ENCODE measurements at regions not wholly inside any gene's neighbourhood (a gene's known extent, or its start where the extent isn't known, plus 50 kb on each side); places are given as distances from the start of the nearest gene placed in this dataset.
"Not testable (repeated sequence)": the region's sequence is repeated elsewhere in the genome, so short reads cannot be mapped to it uniquely, and the experiment has no call there.

- no peak for DNase-seq (ENCODE audit: low read depth)
- TF ChIP-seq, protein P1, sequence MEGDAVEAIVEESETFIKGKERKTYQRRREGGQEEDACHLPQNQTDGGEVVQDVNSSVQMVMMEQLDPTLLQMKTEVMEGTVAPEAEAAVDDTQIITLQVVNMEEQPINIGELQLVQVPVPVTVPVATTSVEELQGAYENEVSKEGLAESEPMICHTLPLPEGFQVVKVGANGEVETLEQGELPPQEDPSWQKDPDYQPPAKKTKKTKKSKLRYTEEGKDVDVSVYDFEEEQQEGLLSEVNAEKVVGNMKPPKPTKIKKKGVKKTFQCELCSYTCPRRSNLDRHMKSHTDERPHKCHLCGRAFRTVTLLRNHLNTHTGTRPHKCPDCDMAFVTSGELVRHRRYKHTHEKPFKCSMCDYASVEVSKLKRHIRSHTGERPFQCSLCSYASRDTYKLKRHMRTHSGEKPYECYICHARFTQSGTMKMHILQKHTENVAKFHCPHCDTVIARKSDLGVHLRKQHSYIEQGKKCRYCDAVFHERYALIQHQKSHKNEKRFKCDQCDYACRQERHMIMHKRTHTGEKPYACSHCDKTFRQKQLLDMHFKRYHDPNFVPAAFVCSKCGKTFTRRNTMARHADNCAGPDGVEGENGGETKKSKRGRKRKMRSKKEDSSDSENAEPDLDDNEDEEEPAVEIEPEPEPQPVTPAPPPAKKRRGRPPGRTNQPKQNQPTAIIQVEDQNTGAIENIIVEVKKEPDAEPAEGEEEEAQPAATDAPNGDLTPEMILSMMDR (IDR thresholded peaks at IDR 0.05; ENCODE audit: insufficient read depth, low read length): no peak
- H3K4me3 ChIP-seq (ENCODE audit: low read depth, low read length): no peak overlapping the region
These were observed 132.3 kb downstream of the TMEM30B start for GRCh38 chr14:61148742-61149350.

GRCh38 chr14:61147831-61148549 is 133.1 kb downstream of the TMEM30B start:
- DNase-seq (ENCODE audit: low read depth): peak; percentile 63

GRCh38 chr14:61147381-61147821 is 133.7 kb downstream of the TMEM30B start:
- TF ChIP-seq, protein P1 (IDR thresholded peaks at IDR 0.05; ENCODE audit: insufficient read depth, low read length): no peak
- DNase-seq (ENCODE audit: low read depth): peak; percentile 54
- H3K4me3 ChIP-seq (ENCODE audit: low read depth, low read length): no peak overlapping the region

More at GRCh38 chr14:61147831-61148549, 133.1 kb downstream of the TMEM30B start:
- TF ChIP-seq, protein P1 (IDR thresholded peaks at IDR 0.05; ENCODE audit: insufficient read depth, low read length): no peak
- H3K4me3 ChIP-seq (ENCODE audit: low read depth, low read length): no peak overlapping the region

GRCh38 chr14:61146899-61147298 is 134.2 kb downstream of the TMEM30B start:
- TF ChIP-seq, protein P1 (IDR thresholded peaks at IDR 0.05; ENCODE audit: insufficient read depth, low read length): no peak

DNA sequence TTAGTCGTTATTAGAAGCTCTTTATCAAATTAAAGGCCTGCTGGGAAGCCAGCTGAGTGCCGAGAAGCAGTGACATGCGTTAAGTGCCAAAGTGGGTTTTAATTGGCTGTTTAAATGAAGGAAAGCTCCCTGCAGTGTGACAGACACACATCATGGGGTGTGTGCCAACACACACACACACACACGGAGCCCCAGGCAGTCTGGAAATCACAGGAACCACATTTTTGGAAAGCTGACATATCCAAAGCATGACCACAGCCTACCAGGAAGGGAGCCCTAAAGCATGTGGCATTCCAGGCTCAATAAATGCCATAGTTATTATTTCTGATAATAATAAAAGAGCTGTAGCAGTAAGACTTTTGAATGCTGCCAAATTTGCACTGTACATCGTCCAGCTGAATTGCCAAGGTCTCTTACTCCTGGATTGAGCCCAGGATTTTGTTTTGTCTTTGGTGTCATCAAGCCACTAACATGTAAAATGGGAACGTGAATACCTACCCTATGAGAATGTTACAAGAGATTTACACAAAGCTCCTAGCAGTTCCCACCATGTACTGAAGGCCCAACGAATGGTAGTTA is 135.1 kb downstream of the TMEM30B start:
- no peak overlapping the region for H3K4me3 ChIP-seq (ENCODE audit: low read depth, low read length)
- DNase-seq (ENCODE audit: low read depth): peak; percentile 90
- TF ChIP-seq, protein P1 (IDR thresholded peaks at IDR 0.05; ENCODE audit: insufficient read depth, low read length): no peak

More at GRCh38 chr14:61146899-61147298, 134.2 kb downstream of the TMEM30B start:
- no peak overlapping the region for H3K4me3 ChIP-seq (ENCODE audit: low read depth, low read length)
- no peak for DNase-seq (ENCODE audit: low read depth)

DNA sequence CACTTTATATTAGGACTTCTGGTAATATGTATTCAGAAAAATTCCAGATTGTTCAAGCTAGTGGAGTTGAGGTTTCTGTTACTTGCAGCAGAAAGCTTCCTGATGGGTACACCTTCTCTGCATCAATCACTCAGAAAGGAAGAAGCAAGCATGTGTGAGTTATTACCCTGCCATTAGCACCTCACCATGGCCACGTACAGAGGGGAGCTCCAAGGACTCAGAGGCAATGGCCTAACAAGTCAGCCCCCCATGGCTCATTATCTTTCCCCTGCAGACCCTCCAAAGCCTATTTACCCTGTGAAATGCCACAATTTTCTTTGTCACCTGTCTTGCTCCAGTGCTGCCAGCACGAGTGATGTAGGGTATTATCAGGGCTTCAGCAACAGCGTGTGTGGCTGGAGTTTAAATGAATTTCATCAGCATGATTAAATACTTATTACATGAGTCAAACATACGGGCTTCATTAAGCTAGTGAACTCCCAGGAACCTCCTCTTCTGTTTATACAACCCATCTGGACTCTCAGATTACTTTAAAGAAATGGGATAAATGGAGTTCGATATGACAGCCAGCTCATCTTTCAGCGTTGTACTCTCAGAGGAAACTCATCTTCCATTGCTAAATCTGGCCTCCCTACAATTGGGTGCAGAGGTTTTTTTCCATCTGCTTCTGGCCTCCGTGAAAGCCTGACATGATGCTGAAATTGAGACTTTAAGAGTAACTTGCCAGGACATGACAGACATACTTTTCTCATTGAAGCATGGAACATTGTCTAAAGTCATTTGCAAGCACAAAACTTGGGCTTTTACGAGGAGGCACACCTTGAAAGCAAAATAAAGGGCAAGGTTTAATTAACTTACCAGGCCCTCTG is 135.9 kb downstream of the TMEM30B start:
- TF ChIP-seq, protein P1 (IDR thresholded peaks at IDR 0.05; ENCODE audit: insufficient read depth, low read length): no peak
- peak; percentile 97 for DNase-seq (ENCODE audit: low read depth)
- no peak overlapping the region for H3K4me3 ChIP-seq (ENCODE audit: low read depth, low read length)

DNA sequence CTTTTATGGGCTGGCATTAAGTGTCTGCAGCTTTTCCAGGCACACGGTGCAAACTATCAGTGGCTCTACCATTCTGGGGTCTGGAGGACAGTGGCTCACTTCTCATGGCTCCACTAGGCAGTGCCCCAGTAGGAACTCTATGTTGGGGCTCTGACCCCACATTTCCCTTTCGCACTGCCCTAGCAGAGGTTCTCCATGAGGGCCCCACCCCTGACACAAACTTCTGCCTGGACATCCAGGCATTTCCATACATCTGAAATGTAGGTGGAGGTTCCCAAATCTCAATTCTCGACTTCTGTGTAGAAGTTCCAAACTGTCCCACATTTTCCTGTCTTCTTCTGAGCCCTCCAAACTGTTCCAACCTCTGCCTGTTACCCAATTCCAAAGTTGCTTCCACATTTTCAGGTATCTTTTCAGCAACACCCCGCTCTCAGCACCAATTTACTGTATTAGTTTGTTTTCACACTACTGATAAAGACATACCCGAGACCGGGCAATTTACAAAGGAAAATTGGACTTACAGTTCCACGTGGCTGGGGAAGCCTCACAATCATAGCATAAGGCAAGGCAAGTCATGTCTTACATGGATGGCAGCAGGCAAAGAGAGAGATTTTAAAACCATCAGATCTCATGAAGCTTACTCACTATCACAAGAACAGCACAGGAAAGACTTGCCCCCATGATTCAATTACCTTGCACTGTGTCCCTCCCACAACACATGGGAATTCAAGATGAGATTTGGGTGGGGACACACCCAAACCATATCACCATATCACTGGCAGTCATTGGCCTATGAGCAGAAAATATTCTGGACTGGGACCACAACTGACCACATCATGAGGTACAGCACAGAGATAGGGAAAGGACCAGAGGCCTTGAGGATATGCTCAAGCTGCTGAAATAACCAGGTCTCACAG is 136.8 kb downstream of the TMEM30B start:
- not testable (repeated sequence) for H3K4me3 ChIP-seq (ENCODE audit: low read depth, low read length)
- DNase-seq (ENCODE audit: low read depth): peak; percentile 85
